Esophagus muscularis mucosa (tissue), 4 donors: ENCODE measurements at regions not wholly inside any gene's neighbourhood (a gene's known extent, or its start where the extent isn't known, plus 50 kb on each side); places are given as distances from the start of the nearest gene placed in this dataset.

ENCODE experiments used
- DNase-seq: peaks from one replicate; pipeline ENCODE4 v3.0.0-alpha.2; 2017; ENCODE audit errors: extremely low spot score
- H3K27ac ChIP-seq, 4 donors: fragments of 200-600 bp; sonication (generic); replicated peaks in 1 of 4; 1 replicate in 3 of 4; 2 replicates in 1 of 4; pipeline ENCODE4 v1.5.1; 2016 to 2019; ENCODE audit warnings: mild to moderate bottlenecking in 1 of 4
- H3K27me3 ChIP-seq, 4 donors: fragments of 200-600 bp; sonication (generic); one replicate each; pipeline versions ENCODE4 v1.5.1 to v1.6.0; 2016 to 2019
- H3K36me3 ChIP-seq, 4 donors: fragments of 200-600 bp; sonication (generic); one replicate each; pipeline ENCODE4 v1.5.1; 2016 to 2019
- H3K4me1 ChIP-seq, 4 donors: fragments of 200-600 bp; sonication (generic); one replicate each; pipeline ENCODE4 v1.5.1; 2016 to 2019
- H3K4me3 ChIP-seq, 4 donors: fragments of 200-600 bp; sonication (generic); 1 replicate in 2 of 4; 2 replicates in 2 of 4; pipeline ENCODE4 v1.5.1; 2016 to 2019; ENCODE audit warnings: mild to moderate bottlenecking in 4 of 4, moderate library complexity in 1 of 4
- H3K9me3 ChIP-seq, 4 donors: fragments of 200-600 bp; sonication (generic); 1 replicate in 3 of 4; 2 replicates in 1 of 4; pipeline ENCODE4 v1.5.1; 2016 to 2019
- CTCF ChIP-seq, 3 experiments: fragments of 200-600 bp in 2 of 3; fragments of 450-650 bp in 1 of 3; sonication (generic) in 2 of 3; IDR thresholded peaks; one replicate each; pipeline ENCODE4 v1.5.1; 2017 to 2019; ENCODE audit warnings: antibody characterized with exemption in 3 of 3, mild to moderate bottlenecking in 2 of 3, moderate library complexity in 1 of 3
- EP300 ChIP-seq: sonication (generic); formaldehyde crosslinking; IDR thresholded peaks from one replicate; pipeline ENCODE4 v1.6.1; 2017; ENCODE audit warnings: antibody characterized with exemption
- POLR2A ChIP-seq: fragments of 450-650 bp; IDR thresholded peaks from one replicate; pipeline ENCODE4 v1.6.1; 2017; ENCODE audit warnings: antibody characterized with exemption, moderate library complexity, mild to moderate bottlenecking, low read depth
- POLR2AphosphoS5 ChIP-seq, 2 donors: sonication (generic); formaldehyde crosslinking; IDR thresholded peaks; one replicate each; pipeline ENCODE4 v1.6.1; 2017; ENCODE audit warnings: antibody characterized with exemption in 2 of 2
- WGBS: methylation state at CpG from one replicate; pipeline ENCODE4 v1.1.5; 2018; 5-methylcytosine and 5-hydroxymethylcytosine counted together
- intact Hi-C: fragments of 100-400 bp; cut with DNase I; formaldehyde crosslinking; loops from one replicate; pipeline ENCODE4 v1.15.1; 2023

- no peaks in the 10 kb centered on the region for H3K9me3 ChIP-seq
- no peaks in the 10 kb centered on the region for H3K27me3 ChIP-seq
- no peak for TF ChIP-seq CTCF (IDR thresholded peaks at IDR 0.05)
- TF ChIP-seq EP300, result no peak
- no peak for TF ChIP-seq POLR2AphosphoS5 (IDR thresholded peaks at IDR 0.05)
- intact Hi-C loops, result no loop called here
- no peak overlapping the region for H3K4me3 ChIP-seq
- no peaks in the 10 kb centered on the region for H3K36me3 ChIP-seq
- H3K4me1 ChIP-seq, result peaks cover 0 to 14% (median 6%) of the 10 kb centered on the region in 4 donors
- DNase-seq, result no peak
- H3K27ac ChIP-seq, result no peak overlapping the region
- WGBS, result 93% methylated on average over 5 of the region's 5 CpGs
Observed at GRCh38 chr2:82120654-82121053, 1816.1 kb upstream of the LRRTM1 start.

- H3K36me3 ChIP-seq, result no peaks in the 10 kb centered on the region
- intact Hi-C loops, result no loop called here
- WGBS, result 75% methylated on average over 2 of the region's 2 CpGs
Observed at GRCh38 chr2:82120115-82120514, 1815.6 kb upstream of the LRRTM1 start.

GRCh38 chr2:82109418-82109817, 1804.9 kb upstream of the LRRTM1 start:
- no peak for DNase-seq
- 95% methylated on average over 3 of the region's 3 CpGs for WGBS
- Histone ChIP-seq H3K9me3 (peaks cover 0 to 10% (median 4%) of the 10 kb centered on the region in 4 donors), H3K27ac (no peak overlapping the region), H3K4me1 (no peaks in the 10 kb centered on the region), H3K4me3 (no peak overlapping the region), H3K36me3 (no peaks in the 10 kb centered on the region), H3K27me3 (no peaks in the 10 kb centered on the region)
- no peak for TF ChIP-seq POLR2AphosphoS5 (IDR thresholded peaks at IDR 0.05)
- TF ChIP-seq EP300, result no peak
- TF ChIP-seq POLR2A, result no peak
- TF ChIP-seq CTCF (IDR thresholded peaks at IDR 0.05), result no peak
- intact Hi-C loops, result no loop called here

More at GRCh38 chr2:82120115-82120514, 1815.6 kb upstream of the LRRTM1 start:
- Histone ChIP-seq H3K27me3 (no peaks in the 10 kb centered on the region), H3K4me3 (no peak overlapping the region), H3K9me3 (no peaks in the 10 kb centered on the region), H3K27ac (no peak overlapping the region), H3K4me1 (peaks cover 0 to 14% (median 6%) of the 10 kb centered on the region in 4 donors)
- no peak for DNase-seq
- TF ChIP-seq CTCF (IDR thresholded peaks at IDR 0.05), result no peak
- TF ChIP-seq POLR2AphosphoS5 (IDR thresholded peaks at IDR 0.05), result no peak

GRCh38 chr2:82098617-82099016, 1794.1 kb upstream of the LRRTM1 start:
- H3K4me1 ChIP-seq, result peaks cover 0 to 9% (median 4%) of the 10 kb centered on the region in 4 donors
- H3K9me3 ChIP-seq, result no peaks in the 10 kb centered on the region
- H3K4me3 ChIP-seq, result no peak overlapping the region
- no peak for DNase-seq
- H3K27me3 ChIP-seq, result no peaks in the 10 kb centered on the region
- intact Hi-C loops, result no loop called here
- no peaks in the 10 kb centered on the region for H3K36me3 ChIP-seq
- 30% methylated on average over 1 of the region's 1 CpG for WGBS
- no peak overlapping the region for H3K27ac ChIP-seq
- TF ChIP-seq CTCF (IDR thresholded peaks at IDR 0.05), result no peak
- TF ChIP-seq EP300, result no peak
- no peak for TF ChIP-seq POLR2AphosphoS5 (IDR thresholded peaks at IDR 0.05)
- TF ChIP-seq POLR2A, result no peak

GRCh38 chr2:82089518-82089917, 1785.0 kb upstream of the LRRTM1 start:
- no peak overlapping the region for H3K4me3 ChIP-seq
- TF ChIP-seq POLR2A (no peak), EP300 (no peak), CTCF (IDR thresholded peaks at IDR 0.05) (no peak), POLR2AphosphoS5 (IDR thresholded peaks at IDR 0.05) (no peak)
- 66% methylated on average over 6 of the region's 6 CpGs for WGBS

More at GRCh38 chr2:82089518-82089917, 1785.0 kb upstream of the LRRTM1 start:
- Histone ChIP-seq H3K36me3 (no peaks in the 10 kb centered on the region), H3K4me1 (no peaks in the 10 kb centered on the region), H3K27me3 (no peaks in the 10 kb centered on the region), H3K27ac (no peak overlapping the region), H3K9me3 (no peaks in the 10 kb centered on the region)
- intact Hi-C loops, result no loop called here
- no peak for DNase-seq
